Karpas-422 (cell line): ENCODE measurements at regions not wholly inside any gene's neighbourhood (a gene's known extent, or its start where the extent isn't known, plus 50 kb on each side); places are given as distances from the start of the nearest gene placed in this dataset.
"Not testable (repeated sequence)": the region's sequence is repeated elsewhere in the genome, so short reads cannot be mapped to it uniquely, and the experiment has no call there.

ENCODE experiments used
- DNase-seq: peaks from one replicate; pipeline ENCODE4 v3.0.0-alpha.2; 2015
- H2AFZ ChIP-seq: fragments of 200-600 bp; sonication (generic); 2 replicates; pipeline ENCODE4 v1.6.1; 2014; ENCODE audit warnings: antibody characterized with exemption, low read length, mixed read lengths
- H3K27ac ChIP-seq: fragments of 200-600 bp; sonication (generic); 2 replicates; pipeline ENCODE4 v1.5.1; 2014; ENCODE audit warnings: mild to moderate bottlenecking, low read length, moderate library complexity
- H3K27me3 ChIP-seq: fragments of 200-600 bp; sonication (generic); 2 replicates; pipeline ENCODE4 v1.6.1; 2014; ENCODE audit warnings: low read length, mixed read lengths
- H3K36me3 ChIP-seq: fragments of 200-600 bp; sonication (generic); 2 replicates; pipeline ENCODE4 v1.6.1; 2014; ENCODE audit warnings: low read length, mixed read lengths; ENCODE audit not compliant: insufficient read depth
- H3K4me1 ChIP-seq: fragments of 200-600 bp; sonication (generic); 2 replicates; pipeline ENCODE4 v1.6.1; 2014; ENCODE audit warnings: mild to moderate bottlenecking, low read length, mixed read lengths
- H3K4me2 ChIP-seq: fragments of 200-600 bp; sonication (generic); 2 replicates; pipeline ENCODE4 v1.6.1; 2014; ENCODE audit warnings: low read length, low read depth, mild to moderate bottlenecking; ENCODE audit not compliant: poor library complexity, severe bottlenecking
- H3K4me3 ChIP-seq: fragments of 200-600 bp; sonication (generic); 2 replicates; pipeline ENCODE4 v1.5.1; 2014; ENCODE audit warnings: mild to moderate bottlenecking, antibody characterized with exemption, low read length, mixed read lengths
- H3K79me2 ChIP-seq: fragments of 200-600 bp; sonication (generic); 2 replicates; pipeline ENCODE4 v1.6.1; 2014; ENCODE audit warnings: mild to moderate bottlenecking, low read length, mixed read lengths
- H3K9ac ChIP-seq: fragments of 200-600 bp; sonication (generic); 2 replicates; pipeline ENCODE4 v1.6.0; 2014; ENCODE audit warnings: low read length
- H3K9me2 ChIP-seq: fragments of 200-600 bp; sonication (generic), shearing (Covaris generic); replicated peaks from 2 replicates; pipeline ENCODE4 v1.6.0; 2014; ENCODE audit warnings: mild to moderate bottlenecking, low read length, moderate library complexity; ENCODE audit not compliant: insufficient read depth
- H3K9me3 ChIP-seq: fragments of 300-700, 200-600 bp; sonication (generic); 2 replicates; pipeline ENCODE4 v1.6.1; 2014; ENCODE audit warnings: low read length, mixed read lengths
- H4K20me1 ChIP-seq: fragments of 200-600 bp; sonication (generic); 2 replicates; pipeline ENCODE4 v1.6.1; 2014; ENCODE audit warnings: mild to moderate bottlenecking, antibody characterized with exemption, low read length, low read depth; ENCODE audit not compliant: insufficient read depth

GRCh38 chr5:69004127-69004526 is 89.7 kb upstream of the SLC30A5 start:
- Histone ChIP-seq H3K9me2 (no peaks in the 10 kb centered on the region), H3K4me1 (no peaks in the 10 kb centered on the region), H2AFZ (no peak overlapping the region), H3K27me3 (no peaks in the 10 kb centered on the region), H3K79me2 (no peaks in the 10 kb centered on the region), H4K20me1 (no peaks in the 10 kb centered on the region), H3K4me3 (no peak overlapping the region), H3K9me3 (no peaks in the 10 kb centered on the region), H3K9ac (no peak overlapping the region), H3K4me2 (no peak overlapping the region), H3K36me3 (no peaks in the 10 kb centered on the region), H3K27ac (no peak overlapping the region)
- DNase-seq = no peak

- H3K36me3 ChIP-seq = no peaks in the 10 kb centered on the region
- H3K9me3 ChIP-seq = no peaks in the 10 kb centered on the region
- no peaks in the 10 kb centered on the region for H4K20me1 ChIP-seq
- DNase-seq = no peak
- H3K27me3 ChIP-seq = no peaks in the 10 kb centered on the region
- H3K79me2 ChIP-seq = no peaks in the 10 kb centered on the region
- no peaks in the 10 kb centered on the region for H3K4me1 ChIP-seq
- H3K27ac ChIP-seq = no peak overlapping the region
- no peak overlapping the region for H3K9ac ChIP-seq
- no peak overlapping the region for H2AFZ ChIP-seq
- no peak overlapping the region for H3K4me3 ChIP-seq
- no peaks in the 10 kb centered on the region for H3K9me2 ChIP-seq
- H3K4me2 ChIP-seq = no peak overlapping the region
These were observed 89.1 kb upstream of the SLC30A5 start for GRCh38 chr5:69004676-69005075.

- H3K27ac ChIP-seq = no peak overlapping the region
- no peaks in the 10 kb centered on the region for H3K27me3 ChIP-seq
- H3K4me3 ChIP-seq = no peak overlapping the region
- H2AFZ ChIP-seq = no peak overlapping the region
- H3K9me3 ChIP-seq = no peaks in the 10 kb centered on the region
- H3K4me2 ChIP-seq = no peak overlapping the region
- H4K20me1 ChIP-seq = no peaks in the 10 kb centered on the region
- H3K9ac ChIP-seq = no peak overlapping the region
- H3K79me2 ChIP-seq = no peaks in the 10 kb centered on the region
- no peaks in the 10 kb centered on the region for H3K9me2 ChIP-seq
- no peak for DNase-seq
- H3K36me3 ChIP-seq = no peaks in the 10 kb centered on the region
- H3K4me1 ChIP-seq = no peaks in the 10 kb centered on the region
These were observed 87.8 kb upstream of the SLC30A5 start for GRCh38 chr5:69006030-69006429.

- Histone ChIP-seq H3K79me2 (no peaks in the 10 kb centered on the region), H3K4me1 (no peaks in the 10 kb centered on the region), H3K9ac (no peak overlapping the region), H3K9me2 (no peaks in the 10 kb centered on the region), H3K4me2 (no peak overlapping the region), H3K27ac (no peak overlapping the region), H4K20me1 (no peaks in the 10 kb centered on the region), H3K36me3 (no peaks in the 10 kb centered on the region), H3K4me3 (no peak overlapping the region), H3K9me3 (no peaks in the 10 kb centered on the region), H3K27me3 (no peaks in the 10 kb centered on the region), H2AFZ (no peak overlapping the region)
- no peak for DNase-seq
These were observed 86.7 kb upstream of the SLC30A5 start for GRCh38 chr5:69007163-69007562.

GRCh38 chr5:69007726-69008368 is 86.0 kb upstream of the SLC30A5 start:
- no peaks in the 10 kb centered on the region for H3K9me2 ChIP-seq
- DNase-seq = peak; percentile 93
- H3K36me3 ChIP-seq = no peaks in the 10 kb centered on the region
- no peaks in the 10 kb centered on the region for H3K79me2 ChIP-seq
- H3K4me1 ChIP-seq = no peaks in the 10 kb centered on the region
- H3K4me2 ChIP-seq = no peak overlapping the region
- H3K4me3 ChIP-seq = no peak overlapping the region
- no peaks in the 10 kb centered on the region for H4K20me1 ChIP-seq
- H3K9me3 ChIP-seq = no peaks in the 10 kb centered on the region
- H3K27ac ChIP-seq = no peak overlapping the region
- H2AFZ ChIP-seq = no peak overlapping the region
- H3K27me3 ChIP-seq = no peaks in the 10 kb centered on the region
- H3K9ac ChIP-seq = no peak overlapping the region

GRCh38 chr5:69010476-69010875 is 83.3 kb upstream of the SLC30A5 start:
- no peaks in the 10 kb centered on the region for H3K9me3 ChIP-seq
- no peaks in the 10 kb centered on the region for H4K20me1 ChIP-seq
- H3K4me1 ChIP-seq = no peaks in the 10 kb centered on the region
- no peak overlapping the region for H2AFZ ChIP-seq
- no peak overlapping the region for H3K9ac ChIP-seq
- no peaks in the 10 kb centered on the region for H3K9me2 ChIP-seq
- no peak overlapping the region for H3K4me2 ChIP-seq
- DNase-seq = no peak
- H3K4me3 ChIP-seq = no peak overlapping the region
- H3K36me3 ChIP-seq = no peaks in the 10 kb centered on the region
- H3K79me2 ChIP-seq = no peaks in the 10 kb centered on the region
- H3K27me3 ChIP-seq = no peaks in the 10 kb centered on the region
- H3K27ac ChIP-seq = no peak overlapping the region

- Histone ChIP-seq H3K36me3 (no peaks in the 10 kb centered on the region), H3K9me3 (no peaks in the 10 kb centered on the region), H3K4me3 (no peak overlapping the region), H2AFZ (no peak overlapping the region), H3K27ac (no peak overlapping the region), H4K20me1 (no peaks in the 10 kb centered on the region), H3K9ac (no peak overlapping the region), H3K79me2 (no peaks in the 10 kb centered on the region), H3K4me2 (no peak overlapping the region), H3K4me1 (no peaks in the 10 kb centered on the region), H3K27me3 (no peaks in the 10 kb centered on the region), H3K9me2 (no peaks in the 10 kb centered on the region)
- DNase-seq = no peak
These were observed 81.9 kb upstream of the SLC30A5 start for GRCh38 chr5:69011910-69012309.

GRCh38 chr5:69013481-69013880 is 80.3 kb upstream of the SLC30A5 start:
- Histone ChIP-seq H3K36me3 (no peaks in the 10 kb centered on the region), H4K20me1 (no peaks in the 10 kb centered on the region), H2AFZ (no peak overlapping the region), H3K9me2 (no peaks in the 10 kb centered on the region), H3K4me1 (no peaks in the 10 kb centered on the region), H3K4me2 (no peak overlapping the region), H3K9me3 (no peaks in the 10 kb centered on the region), H3K79me2 (no peaks in the 10 kb centered on the region), H3K4me3 (no peak overlapping the region), H3K27me3 (no peaks in the 10 kb centered on the region), H3K9ac (no peak overlapping the region), H3K27ac (no peak overlapping the region)
- no peak for DNase-seq

- H3K4me3 ChIP-seq, H4K20me1 ChIP-seq, H3K4me2 ChIP-seq, H3K4me1 ChIP-seq, H3K9me2 ChIP-seq, H3K27me3 ChIP-seq, H3K9me3 ChIP-seq, H3K27ac ChIP-seq, DNase-seq, H2AFZ ChIP-seq, H3K79me2 ChIP-seq, H3K9ac ChIP-seq, H3K36me3 ChIP-seq: not testable (repeated sequence)
These were observed 79.8 kb upstream of the SLC30A5 start for GRCh38 chr5:69014007-69014406.
